HG02610 (cell line): ENCODE measurements at regions not wholly inside any gene's neighbourhood (a gene's known extent, or its start where the extent isn't known, plus 50 kb on each side); places are given as distances from the start of the nearest gene placed in this dataset.

Experiments used
- ATAC-seq: cut with Tn5 transposase; IDR thresholded peaks from one replicate; pipeline ENCODE4 v1.9.1; 2021; ENCODE audit warnings: mild to moderate bottlenecking, moderate library complexity; ENCODE audit not compliant: unreplicated experiment

DNA sequence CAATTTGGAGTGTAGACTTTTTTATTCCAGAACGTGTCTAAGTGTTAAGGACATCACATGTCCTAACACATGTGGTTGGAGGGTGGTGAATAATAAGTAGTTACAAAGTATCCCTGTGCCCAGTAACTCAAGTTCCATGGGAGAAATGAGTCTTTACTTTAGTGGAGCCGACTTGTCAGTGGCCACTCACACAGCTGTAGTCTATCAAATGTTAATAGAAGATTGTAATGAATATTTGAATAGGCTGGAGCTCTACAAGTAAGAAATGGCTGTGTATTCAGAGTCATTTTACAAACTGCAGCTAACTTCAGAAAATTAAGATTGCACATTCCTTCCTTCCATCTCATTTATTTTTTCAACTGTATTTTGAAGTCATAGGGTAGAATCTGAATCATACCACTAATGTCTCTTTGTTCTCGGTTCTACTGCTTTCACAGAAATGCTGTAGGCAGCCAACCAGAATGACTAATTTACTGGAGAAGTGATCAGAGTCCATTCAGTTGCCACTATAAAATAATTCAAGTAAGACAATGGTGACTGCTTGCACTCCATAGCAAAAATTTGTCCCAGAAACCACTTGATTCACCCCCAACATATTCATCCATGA is 394.8 kb downstream of the NR2F1-AS1 start:
- ATAC-seq, result no peak

- ATAC-seq, result no peak
Observed at GRCh38 chr5:93184041-93184440, 397.0 kb downstream of the NR2F1-AS1 start.

- ATAC-seq, result no peak
Observed at GRCh38 chr5:93179466-93179865, 401.6 kb downstream of the NR2F1-AS1 start.

DNA sequence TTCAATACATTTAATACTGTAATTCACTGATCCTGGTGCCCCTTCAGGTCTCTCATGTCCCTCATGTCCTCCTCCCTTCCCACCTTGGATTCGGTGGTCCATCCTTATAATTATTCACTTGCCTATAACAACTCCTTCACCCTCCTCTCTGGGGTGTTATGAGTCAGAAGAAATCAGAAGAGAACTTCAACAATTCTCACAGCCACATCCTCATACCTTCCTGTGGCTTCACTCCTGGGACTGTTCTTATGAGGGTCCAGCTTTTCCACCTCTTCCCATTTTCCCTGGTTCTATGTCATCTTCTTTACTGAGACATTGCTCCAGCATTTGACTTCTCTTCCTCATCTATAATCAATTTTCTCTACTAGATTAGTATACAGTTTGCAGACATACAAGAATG is 406.1 kb downstream of the NR2F1-AS1 start:
- ATAC-seq, result no peak

DNA sequence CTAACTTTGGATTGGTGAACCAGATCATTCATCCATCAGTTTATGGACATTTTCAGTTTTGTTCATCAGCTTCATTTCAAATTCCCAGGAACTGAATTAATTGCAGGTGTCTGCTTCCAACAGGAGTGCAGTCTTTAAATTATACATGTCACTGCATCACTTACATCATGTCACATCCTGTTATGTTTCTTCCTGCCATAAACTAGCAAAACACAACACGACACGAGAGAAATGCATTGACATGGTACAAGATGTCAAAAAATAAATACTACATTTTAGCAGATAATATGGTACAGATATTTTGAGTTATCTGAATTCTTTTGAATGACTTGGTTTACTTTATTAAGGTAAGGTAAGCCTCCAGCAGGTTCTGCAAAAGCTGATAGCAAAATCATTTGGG is 415.5 kb downstream of the NR2F1-AS1 start:
- ATAC-seq, result no peak

DNA sequence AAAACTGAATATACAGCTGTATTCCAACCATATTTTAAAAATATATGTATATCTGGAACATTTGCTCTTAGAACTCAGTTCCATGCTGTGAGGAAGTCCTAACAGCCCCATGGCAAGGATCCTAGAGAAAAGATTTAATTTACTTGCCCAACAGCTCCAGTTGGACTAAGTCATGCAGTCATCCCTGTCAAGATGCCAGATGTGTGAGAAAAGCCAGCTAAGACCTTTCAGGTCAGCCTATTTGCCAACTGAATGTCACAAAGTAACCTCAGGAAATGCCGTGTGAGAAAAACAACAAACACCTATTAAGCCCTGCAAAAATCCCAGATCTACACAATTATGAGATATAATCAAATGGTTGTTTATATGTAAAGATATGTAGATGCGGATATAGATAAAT is 416.3 kb downstream of the NR2F1-AS1 start:
- no peak for ATAC-seq

DNA sequence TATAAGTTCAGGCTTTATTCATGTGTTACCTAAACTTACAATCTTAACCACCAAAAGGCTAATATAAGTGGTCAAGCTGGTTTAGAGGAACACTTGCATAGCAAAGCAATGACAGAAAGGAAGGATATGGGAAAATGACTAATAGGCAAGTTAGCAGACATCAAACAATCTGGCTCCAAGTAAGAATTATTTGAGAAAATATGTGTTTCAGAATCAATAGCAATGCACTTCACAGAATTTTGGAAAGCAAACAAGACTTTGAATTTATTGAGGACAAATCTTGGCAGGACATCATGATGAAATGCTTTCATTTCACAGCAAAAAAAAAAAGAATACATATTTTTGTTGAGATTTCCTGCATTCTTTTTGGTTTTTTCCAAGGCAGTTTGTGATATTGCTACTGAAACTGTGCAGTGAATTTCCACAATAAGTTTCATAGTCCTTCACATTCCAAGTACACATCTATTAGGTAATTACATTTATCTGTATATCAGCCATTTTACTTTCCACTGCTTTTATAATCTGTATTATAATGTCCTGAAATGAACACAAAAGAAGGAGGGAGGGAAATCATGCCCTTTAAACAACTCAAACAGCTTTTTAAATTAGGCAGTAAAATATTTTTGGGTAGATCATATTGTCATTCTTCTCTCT is 417.9 kb downstream of the NR2F1-AS1 start:
- ATAC-seq, result no peak

GRCh38 chr5:93161661-93162654 is 419.1 kb downstream of the NR2F1-AS1 start:
- ATAC-seq, result no peak

DNA sequence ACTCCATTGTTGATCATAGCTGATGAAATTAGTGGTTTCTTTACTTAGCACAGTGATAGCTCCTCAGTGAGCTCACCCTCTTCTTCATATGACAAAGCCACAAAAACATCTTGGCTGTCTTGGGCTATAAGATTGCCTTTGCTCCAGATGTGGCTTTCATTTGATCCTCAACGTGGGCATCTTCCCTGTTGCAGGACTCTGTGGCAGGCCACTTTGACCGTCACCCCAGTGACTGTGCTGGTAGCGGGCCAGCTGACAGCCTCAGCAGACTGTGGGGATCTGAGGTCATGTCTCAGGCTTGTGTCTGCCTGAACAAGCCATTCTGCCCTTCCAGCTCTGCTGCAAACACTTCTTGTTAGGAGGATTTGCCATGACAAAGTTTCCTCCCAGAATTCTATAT is 422.2 kb downstream of the NR2F1-AS1 start:
- ATAC-seq, result no peak

GRCh38 chr5:93156566-93156965 is 424.5 kb downstream of the NR2F1-AS1 start:
- ATAC-seq, result no peak

DNA sequence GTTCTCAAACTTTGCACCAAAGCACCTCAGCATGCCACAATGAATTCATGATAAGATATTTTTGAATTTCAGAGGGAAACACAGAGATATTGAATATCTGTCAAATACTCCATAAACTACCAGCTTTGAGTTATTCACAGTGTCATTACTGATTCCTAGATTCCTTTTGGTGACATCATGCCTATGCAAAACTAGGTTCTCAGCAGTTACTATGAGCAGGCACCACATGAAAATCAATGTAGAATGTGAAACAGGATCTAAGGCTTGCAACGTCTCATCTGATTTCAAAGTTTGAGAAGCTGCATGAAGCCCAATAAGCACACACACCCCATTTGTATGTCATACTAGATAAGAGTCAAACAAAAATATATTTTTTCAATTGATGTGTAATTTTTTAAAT is 426.5 kb downstream of the NR2F1-AS1 start:
- no peak for ATAC-seq

- ATAC-seq, result no peak
Observed at GRCh38 chr5:93153461-93153860, 427.6 kb downstream of the NR2F1-AS1 start.

GRCh38 chr5:93151896-93152295 is 429.1 kb downstream of the NR2F1-AS1 start:
- no peak for ATAC-seq

DNA sequence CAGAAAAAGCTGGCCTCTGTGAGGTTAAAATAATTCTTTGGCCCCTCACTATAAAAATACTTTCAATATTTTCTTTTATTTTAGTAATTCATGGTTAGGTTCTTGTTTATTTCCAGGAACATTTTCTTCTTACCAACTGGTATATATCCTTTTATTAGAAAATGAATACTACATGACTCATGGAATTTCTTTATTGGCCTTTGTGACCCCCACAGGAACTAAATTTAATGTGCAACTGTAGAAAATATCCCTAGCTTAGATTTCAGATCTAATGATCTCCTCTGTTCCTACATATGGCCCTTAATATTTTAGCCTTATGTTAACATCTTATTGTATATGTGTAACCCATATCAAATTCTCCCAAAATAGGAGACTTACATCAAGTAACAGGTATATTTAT is 429.9 kb downstream of the NR2F1-AS1 start:
- no peak for ATAC-seq

DNA sequence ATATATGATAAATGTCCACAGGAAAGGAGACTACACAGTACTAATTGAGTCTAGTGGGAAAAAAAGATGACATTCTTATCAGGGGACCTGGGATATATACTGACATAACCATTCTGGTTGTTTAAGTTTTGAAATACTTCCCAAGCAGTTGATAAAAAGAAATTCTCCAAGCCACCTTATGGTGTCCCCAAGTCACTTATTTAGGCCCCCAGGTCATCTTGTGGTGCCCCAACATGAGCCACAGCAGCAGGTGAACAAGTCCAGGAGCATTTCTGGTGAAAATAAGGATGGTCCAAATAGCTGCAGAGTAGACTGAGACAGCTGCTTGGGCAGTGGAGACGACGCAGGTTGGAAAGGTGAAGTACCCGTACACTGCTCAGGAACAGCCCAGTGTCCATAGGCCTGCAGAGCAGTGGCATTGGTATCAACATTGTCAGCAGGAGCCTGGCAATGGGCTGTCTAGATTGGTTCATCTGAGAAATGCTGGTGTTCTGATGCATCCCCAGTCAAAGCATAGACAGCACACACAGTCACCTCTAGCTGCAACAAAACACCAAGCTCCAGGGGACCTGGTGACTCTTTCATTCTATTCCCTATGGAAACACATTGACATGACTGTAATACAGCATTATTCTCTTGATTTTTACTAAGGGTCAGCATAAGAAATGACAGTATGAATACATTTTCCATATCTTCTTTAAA is 430.6 kb downstream of the NR2F1-AS1 start:
- ATAC-seq, result no peak

- no peak for ATAC-seq
Observed at GRCh38 chr5:93145767-93146166, 435.3 kb downstream of the NR2F1-AS1 start.

DNA sequence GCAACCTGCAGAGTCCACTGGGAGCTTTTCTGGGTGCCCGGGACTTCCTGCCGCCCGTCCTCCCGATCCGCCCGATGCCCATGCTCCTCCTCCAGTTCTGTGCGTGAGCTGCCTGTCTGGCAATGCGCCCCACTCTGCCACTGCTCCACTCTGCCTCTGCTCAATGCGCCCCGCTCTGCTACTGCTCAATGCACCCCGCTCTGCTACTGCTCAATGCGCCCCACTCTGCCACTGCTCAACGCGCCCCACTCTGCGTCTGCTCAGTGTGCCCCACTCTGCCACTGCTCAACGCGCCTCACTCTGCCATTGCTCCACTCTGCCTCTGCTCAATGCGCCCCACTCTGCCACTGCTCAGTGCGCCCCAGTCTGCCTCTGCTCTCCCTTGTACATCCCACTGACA is 436.0 kb downstream of the NR2F1-AS1 start:
- ATAC-seq, result no peak

DNA sequence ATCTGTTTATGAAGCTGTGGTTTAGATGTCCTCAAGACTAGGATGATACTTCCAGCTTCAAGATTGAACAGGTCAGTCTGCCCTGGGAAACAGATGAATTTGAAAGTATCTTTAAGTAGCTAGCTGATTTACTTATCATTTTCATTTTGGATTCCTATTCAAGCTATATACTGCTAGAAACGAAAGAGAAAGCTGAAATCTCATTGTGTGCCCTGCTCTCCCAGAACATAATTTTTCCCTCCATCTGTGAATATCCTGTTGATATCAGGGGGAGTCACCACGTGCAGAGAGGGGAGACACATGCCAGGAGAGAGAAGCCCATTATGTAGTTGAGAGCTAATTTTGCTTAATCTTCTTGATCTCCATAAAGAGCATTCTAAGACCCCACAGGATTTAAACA is 439.1 kb downstream of the NR2F1-AS1 start:
- ATAC-seq, result no peak

- ATAC-seq, result no peak
Observed at GRCh38 chr5:93130624-93131490, 450.2 kb downstream of the NR2F1-AS1 start.

GRCh38 chr5:93126634-93127033 is 454.4 kb downstream of the NR2F1-AS1 start:
- no peak for ATAC-seq
